ENCODE measurements at regions not wholly inside any gene's neighbourhood (a gene's known extent, or its start where the extent isn't known, plus 50 kb on each side); places are given as distances from the start of the nearest gene placed in this dataset.
"Not testable (repeated sequence)": the region's sequence is repeated elsewhere in the genome, so short reads cannot be mapped to it uniquely, and the experiment has no call there.

DNA sequence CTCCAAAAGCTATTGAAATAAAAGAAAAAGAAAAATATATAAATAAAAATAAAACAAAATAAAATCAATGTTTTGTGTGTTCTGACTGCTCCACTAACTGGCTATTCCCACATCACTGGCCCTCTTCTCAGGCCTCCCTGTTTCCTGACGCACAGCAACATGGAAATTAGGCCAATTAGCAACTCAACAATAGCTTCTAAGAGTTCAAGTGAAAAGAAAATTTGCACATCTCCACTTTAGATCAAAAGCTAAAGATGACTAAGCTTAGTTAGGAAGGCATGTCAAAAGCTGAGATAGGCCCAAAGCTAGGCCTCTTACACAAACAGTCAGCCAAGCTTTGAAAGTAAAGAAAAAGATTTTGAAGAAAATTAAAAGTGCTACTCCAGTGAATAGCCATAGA, 200.8 kb downstream of the DUSP6 start:
- Histone ChIP-seq H3K9ac (ENCODE audit: low read length) (no peak overlapping the region), H2AK5ac (ENCODE audit: low read length) (no peak overlapping the region), H3K36me3 (ENCODE audit: control insufficient read depth in 1 of 2, insufficient read depth in 2 of 2, low read length in 2 of 2) (no peaks in the 10 kb centered on the region), H2BK12ac (ENCODE audit: low read length) (no peak overlapping the region), H2BK5ac (ENCODE audit: low read depth, low read length, poor library complexity) (no peak overlapping the region), H4K91ac (ENCODE audit: low read depth, low read length) (no peak overlapping the region), H3K27me3 (ENCODE audit: insufficient read depth, low read length) (no peaks in the 10 kb centered on the region), H3K23ac (ENCODE audit: low read length) (no peak overlapping the region), H3K79me2 (ENCODE audit: control insufficient read depth, insufficient read depth, low read length, poor library complexity) (no peaks in the 10 kb centered on the region), H2AFZ (ENCODE audit: insufficient read depth, low read length, poor library complexity) (no peak overlapping the region), H2BK120ac (ENCODE audit: insufficient read depth, low read length, poor library complexity) (no peak overlapping the region), H3K27ac (ENCODE audit: low read depth, low read length) (no peak overlapping the region), H4K8ac (ENCODE audit: low read depth, low read length) (no peak overlapping the region), H3K4ac (ENCODE audit: low read depth, low read length) (no peak overlapping the region), H4K12ac (ENCODE audit: low read depth, low read length) (no peak overlapping the region), H3K4me2 (ENCODE audit: low read length) (no peak overlapping the region), H3K18ac (ENCODE audit: low read length) (no peak overlapping the region), H3K4me3 (ENCODE audit: low read depth, low read length) (no peak overlapping the region), H3K79me1 (ENCODE audit: low read length) (no peaks in the 10 kb centered on the region), H3K14ac (ENCODE audit: low read length) (no peak overlapping the region), H3K9me3 (ENCODE audit: insufficient read depth, low read depth, low read length) (no peaks in the 10 kb centered on the region), H3K4me1 (ENCODE audit: control insufficient read depth in 1 of 2, insufficient read depth in 2 of 2, low read length in 2 of 2) (no peaks in the 10 kb centered on the region)
- WGBS (ENCODE audit: extremely low coverage, insufficient coverage, insufficient read length): no CpG with 5 or more reads among the region's 1 CpG
- DNase-seq: no peak

- H3K4me2 ChIP-seq (ENCODE audit: low read length); H3K4me3 ChIP-seq (ENCODE audit: low read depth, low read length); H3K4ac ChIP-seq (ENCODE audit: low read depth, low read length); H3K36me3 ChIP-seq (ENCODE audit: control insufficient read depth in 1 of 2, insufficient read depth in 2 of 2, low read length in 2 of 2); H3K27ac ChIP-seq (ENCODE audit: low read depth, low read length); H3K4me1 ChIP-seq (ENCODE audit: control insufficient read depth in 1 of 2, insufficient read depth in 2 of 2, low read length in 2 of 2); H3K14ac ChIP-seq (ENCODE audit: low read length); H2BK5ac ChIP-seq (ENCODE audit: low read depth, low read length, poor library complexity); H4K8ac ChIP-seq (ENCODE audit: low read depth, low read length); H2BK120ac ChIP-seq (ENCODE audit: insufficient read depth, low read length, poor library complexity); H3K79me2 ChIP-seq (ENCODE audit: control insufficient read depth, insufficient read depth, low read length, poor library complexity); H2BK12ac ChIP-seq (ENCODE audit: low read length); H4K91ac ChIP-seq (ENCODE audit: low read depth, low read length); H3K23ac ChIP-seq (ENCODE audit: low read length); H4K12ac ChIP-seq (ENCODE audit: low read depth, low read length); DNase-seq; H2AK5ac ChIP-seq (ENCODE audit: low read length); H2AFZ ChIP-seq (ENCODE audit: insufficient read depth, low read length, poor library complexity); H3K18ac ChIP-seq (ENCODE audit: low read length); H3K79me1 ChIP-seq (ENCODE audit: low read length); H3K27me3 ChIP-seq (ENCODE audit: insufficient read depth, low read length); H3K9me3 ChIP-seq (ENCODE audit: insufficient read depth, low read depth, low read length); H3K9ac ChIP-seq (ENCODE audit: low read length): not testable (repeated sequence)
- no CpG with 5 or more reads among the region's 3 CpGs for WGBS (ENCODE audit: extremely low coverage, insufficient coverage, insufficient read length)
Observed at GRCh38 chr12:89150789-89151188, 201.5 kb downstream of the DUSP6 start.

DNA sequence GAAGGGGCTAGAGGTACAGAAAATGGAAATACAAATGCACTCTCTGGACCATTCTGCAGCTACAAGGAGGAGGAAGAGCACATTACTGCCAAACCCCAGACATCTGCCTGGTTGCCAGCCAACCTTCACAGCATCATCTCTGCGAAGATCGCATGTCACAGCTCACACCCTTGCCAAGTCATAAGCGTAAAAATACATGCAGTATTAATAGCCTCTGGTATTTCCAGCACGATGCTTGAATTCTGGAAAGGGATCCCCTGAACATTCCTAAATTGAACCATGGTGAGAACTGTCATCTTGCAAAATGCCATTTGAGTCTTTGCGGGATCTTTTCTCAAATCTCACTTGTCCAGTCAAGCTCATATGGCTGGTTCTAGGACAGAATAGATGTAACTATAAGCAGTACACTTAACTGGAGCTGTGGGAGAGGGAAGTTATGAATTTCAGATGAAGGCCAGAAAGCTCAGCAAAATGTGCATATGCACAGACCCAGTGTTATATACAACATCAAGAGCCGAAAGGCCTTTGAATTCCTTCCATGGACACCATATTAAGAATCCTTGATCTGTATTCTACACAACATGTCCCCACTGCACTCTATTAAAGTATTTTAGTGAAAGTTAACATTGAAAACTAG, 211.6 kb downstream of the DUSP6 start:
- H3K4me1 ChIP-seq (ENCODE audit: control insufficient read depth in 1 of 2, insufficient read depth in 2 of 2, low read length in 2 of 2): no peaks in the 10 kb centered on the region
- H3K14ac ChIP-seq (ENCODE audit: low read length): no peak overlapping the region
- H2BK12ac ChIP-seq (ENCODE audit: low read length): no peak overlapping the region
- WGBS (ENCODE audit: extremely low coverage, insufficient coverage, insufficient read length): no CpG with 5 or more reads among the region's 6 CpGs
- H4K12ac ChIP-seq (ENCODE audit: low read depth, low read length): no peak overlapping the region
- no peak overlapping the region for H3K9ac ChIP-seq (ENCODE audit: low read length)
- H3K23ac ChIP-seq (ENCODE audit: low read length): no peak overlapping the region
- no peak overlapping the region for H4K91ac ChIP-seq (ENCODE audit: low read depth, low read length)
- H3K9me3 ChIP-seq (ENCODE audit: insufficient read depth, low read depth, low read length): no peaks in the 10 kb centered on the region
- no peaks in the 10 kb centered on the region for H3K79me1 ChIP-seq (ENCODE audit: low read length)
- no peak overlapping the region for H2AFZ ChIP-seq (ENCODE audit: insufficient read depth, low read length, poor library complexity)
- H3K4ac ChIP-seq (ENCODE audit: low read depth, low read length): no peak overlapping the region
- DNase-seq: no peak
- H3K79me2 ChIP-seq (ENCODE audit: control insufficient read depth, insufficient read depth, low read length, poor library complexity): no peaks in the 10 kb centered on the region
- no peak overlapping the region for H3K4me2 ChIP-seq (ENCODE audit: low read length)
- no peak overlapping the region for H2BK5ac ChIP-seq (ENCODE audit: low read depth, low read length, poor library complexity)
- H3K4me3 ChIP-seq (ENCODE audit: low read depth, low read length): no peak overlapping the region
- H3K36me3 ChIP-seq (ENCODE audit: control insufficient read depth in 1 of 2, insufficient read depth in 2 of 2, low read length in 2 of 2): no peaks in the 10 kb centered on the region
- H2BK120ac ChIP-seq (ENCODE audit: insufficient read depth, low read length, poor library complexity): no peak overlapping the region
- H4K8ac ChIP-seq (ENCODE audit: low read depth, low read length): no peak overlapping the region
- H3K27me3 ChIP-seq (ENCODE audit: insufficient read depth, low read length): no peaks in the 10 kb centered on the region
- H2AK5ac ChIP-seq (ENCODE audit: low read length): no peak overlapping the region
- H3K27ac ChIP-seq (ENCODE audit: low read depth, low read length): no peak overlapping the region
- H3K18ac ChIP-seq (ENCODE audit: low read length): no peak overlapping the region

GRCh38 chr12:89140141-89140540, 212.2 kb downstream of the DUSP6 start:
- Histone ChIP-seq H2BK5ac (ENCODE audit: low read depth, low read length, poor library complexity) (no peak overlapping the region), H3K18ac (ENCODE audit: low read length) (no peak overlapping the region), H3K27ac (ENCODE audit: low read depth, low read length) (no peak overlapping the region), H2BK12ac (ENCODE audit: low read length) (no peak overlapping the region), H2AFZ (ENCODE audit: insufficient read depth, low read length, poor library complexity) (no peak overlapping the region), H3K79me2 (ENCODE audit: control insufficient read depth, insufficient read depth, low read length, poor library complexity) (no peaks in the 10 kb centered on the region), H3K79me1 (ENCODE audit: low read length) (no peaks in the 10 kb centered on the region), H2AK5ac (ENCODE audit: low read length) (no peak overlapping the region), H4K8ac (ENCODE audit: low read depth, low read length) (no peak overlapping the region), H3K9me3 (ENCODE audit: insufficient read depth, low read depth, low read length) (no peaks in the 10 kb centered on the region), H4K91ac (ENCODE audit: low read depth, low read length) (no peak overlapping the region), H3K4me2 (ENCODE audit: low read length) (no peak overlapping the region), H3K14ac (ENCODE audit: low read length) (no peak overlapping the region), H2BK120ac (ENCODE audit: insufficient read depth, low read length, poor library complexity) (no peak overlapping the region), H3K4ac (ENCODE audit: low read depth, low read length) (no peak overlapping the region), H4K12ac (ENCODE audit: low read depth, low read length) (no peak overlapping the region), H3K9ac (ENCODE audit: low read length) (no peak overlapping the region), H3K36me3 (ENCODE audit: control insufficient read depth in 1 of 2, insufficient read depth in 2 of 2, low read length in 2 of 2) (no peaks in the 10 kb centered on the region), H3K23ac (ENCODE audit: low read length) (no peak overlapping the region), H3K27me3 (ENCODE audit: insufficient read depth, low read length) (no peaks in the 10 kb centered on the region), H3K4me3 (ENCODE audit: low read depth, low read length) (no peak overlapping the region), H3K4me1 (ENCODE audit: control insufficient read depth in 1 of 2, insufficient read depth in 2 of 2, low read length in 2 of 2) (no peaks in the 10 kb centered on the region)
- no CpG with 5 or more reads among the region's 1 CpG for WGBS (ENCODE audit: extremely low coverage, insufficient coverage, insufficient read length)
- DNase-seq: no peak

All from trophoblast cell (in vitro differentiated cells and primary cell).